GM23248 (cell line): ENCODE measurements at regions not wholly inside any gene's neighbourhood (a gene's known extent, or its start where the extent isn't known, plus 50 kb on each side); places are given as distances from the start of the nearest gene placed in this dataset.

Experiments used
- EZH2 ChIP-seq: fragments of 200-600 bp; sonication (generic); IDR thresholded peaks from 2 replicates; pipeline ENCODE4 v1.6.1; 2018; ENCODE audit warnings: antibody characterized with exemption, mild to moderate bottlenecking; ENCODE audit not compliant: insufficient read depth, poor library complexity, severe bottlenecking
- EZH2phosphoT487 ChIP-seq: fragments of 200-600 bp; sonication (generic); IDR thresholded peaks from 2 replicates; pipeline ENCODE4 v1.6.1; 2018; ENCODE audit warnings: antibody characterized with exemption, moderate library complexity, mild to moderate bottlenecking, low read depth; ENCODE audit not compliant: insufficient read depth

GRCh38 chr5:87184605-87185004 lies 83.1 kb upstream of the RASA1 start:
- TF ChIP-seq EZH2phosphoT487 (no peak), EZH2 (no peak)
